Fibroblast of lung (primary cell): ENCODE measurements at regions not wholly inside any gene's neighbourhood (a gene's known extent, or its start where the extent isn't known, plus 50 kb on each side); places are given as distances from the start of the nearest gene placed in this dataset.

Experiments
- DNase-seq, 2 donors: peaks; one replicate each; pipeline versions ENCODE4 v3.0.0 to v3.0.0-alpha.2; 2010; ENCODE audit warnings: low read depth in 2 of 2
- H2AFZ ChIP-seq: 2 replicates; pipeline ENCODE4 v1.5.1; 2012; ENCODE audit warnings: low read length, control low read depth, inconsistent platforms
- H3K27ac ChIP-seq: 2 replicates; pipeline ENCODE4 v1.5.1; 2011; ENCODE audit warnings: low read length, control low read depth; ENCODE audit not compliant: insufficient read depth
- H3K27me3 ChIP-seq: 2 replicates; pipeline ENCODE4 v1.5.1; 2011; ENCODE audit warnings: mild to moderate bottlenecking, low read length; ENCODE audit not compliant: control insufficient read depth, insufficient read depth
- H3K36me3 ChIP-seq: 2 replicates; pipeline ENCODE4 v1.5.1; 2011; ENCODE audit warnings: low read length; ENCODE audit not compliant: control insufficient read depth, insufficient read depth
- H3K4me1 ChIP-seq: 2 replicates; pipeline ENCODE4 v1.5.1; 2011; ENCODE audit warnings: low read length; ENCODE audit not compliant: control insufficient read depth, insufficient read depth; ENCODE audit errors: extremely low read depth
- H3K4me2 ChIP-seq: 2 replicates; pipeline ENCODE4 v1.5.1; 2011; ENCODE audit warnings: low read length, control low read depth; ENCODE audit not compliant: insufficient read depth; ENCODE audit errors: extremely low read depth
- H3K4me3 ChIP-seq, 4 experiments: fragments of 200-600 bp in 1 of 4; sonication (generic) in 1 of 4; replicated peaks in 1 of 4; 2 replicates each; pipeline ENCODE4 v1.5.1; 2011 to 2016; ENCODE audit warnings: low read length in 4 of 4, low read depth in 3 of 4, mild to moderate bottlenecking in 3 of 4, control low read depth in 2 of 4, inconsistent platforms in 1 of 4, mixed read lengths in 1 of 4; ENCODE audit not compliant: insufficient read depth in 1 of 4; ENCODE audit errors: control extremely low read depth in 1 of 4
- H3K79me2 ChIP-seq: 2 replicates; pipeline ENCODE4 v1.5.1; 2012; ENCODE audit warnings: mild to moderate bottlenecking, low read length, inconsistent platforms; ENCODE audit not compliant: control insufficient read depth, insufficient read depth
- H3K9ac ChIP-seq: 2 replicates; pipeline ENCODE4 v1.5.1; 2011; ENCODE audit warnings: mild to moderate bottlenecking, low read length, control low read depth; ENCODE audit not compliant: insufficient read depth
- H3K9me3 ChIP-seq: 2 replicates; pipeline ENCODE4 v1.5.1; 2012; ENCODE audit warnings: low read depth, low read length; ENCODE audit not compliant: control insufficient read depth, insufficient read depth
- H4K20me1 ChIP-seq: 2 replicates; pipeline ENCODE4 v1.5.1; 2011; ENCODE audit warnings: low read length; ENCODE audit not compliant: control insufficient read depth, insufficient read depth; ENCODE audit errors: extremely low read depth
- CTCF ChIP-seq, 2 donors: IDR thresholded peaks in 1 of 2; conservative IDR thresholded peaks in 1 of 2; 1 replicate in 1 of 2; 2 replicates in 1 of 2; pipeline ENCODE4 v1.5.1; 2011 to 2012; ENCODE audit warnings: low read length in 2 of 2, control low read depth in 1 of 2, inconsistent platforms in 1 of 2, low read depth in 1 of 2, mild to moderate bottlenecking in 1 of 2
- EZH2 ChIP-seq: IDR thresholded peaks from 2 replicates; pipeline ENCODE4 v1.5.1; 2012; ENCODE audit warnings: low read length, control low read depth, mild to moderate bottlenecking; ENCODE audit errors: missing control alignments

- Histone ChIP-seq H3K4me1 (no peaks in the 10 kb centered on the region), H3K4me2 (no peak overlapping the region), H3K9me3 (no peaks in the 10 kb centered on the region), H2AFZ (no peak overlapping the region), H4K20me1 (no peaks in the 10 kb centered on the region), H3K79me2 (no peaks in the 10 kb centered on the region), H3K27ac (no peak overlapping the region), H3K27me3 (no peaks in the 10 kb centered on the region), H3K9ac (no peak overlapping the region), H3K36me3 (no peaks in the 10 kb centered on the region), H3K4me3 (no peak overlapping the region)
- no peak for TF ChIP-seq EZH2
- no peak for TF ChIP-seq CTCF (conservative IDR thresholded peaks at IDR 0.05 in 1 of 2, IDR thresholded peaks at IDR 0.05 in 1 of 2; ENCODE audit: low read depth in 1 of 2, low read length in 2 of 2)
- DNase-seq: no peak
Measured at GRCh38 chr3:139729300-139729699, 51.5 kb upstream of the NMNAT3 start.

GRCh38 chr3:139728414-139728813 lies 50.6 kb upstream of the NMNAT3 start:
- Histone ChIP-seq H2AFZ (no peak overlapping the region), H3K36me3 (no peaks in the 10 kb centered on the region), H3K4me1 (no peaks in the 10 kb centered on the region), H3K27ac (no peak overlapping the region), H3K79me2 (no peaks in the 10 kb centered on the region), H3K9me3 (no peaks in the 10 kb centered on the region), H3K4me2 (no peak overlapping the region), H3K4me3 (no peak overlapping the region), H4K20me1 (no peaks in the 10 kb centered on the region), H3K9ac (no peak overlapping the region), H3K27me3 (no peaks in the 10 kb centered on the region)
- TF ChIP-seq EZH2 (no peak), CTCF (conservative IDR thresholded peaks at IDR 0.05 in 1 of 2, IDR thresholded peaks at IDR 0.05 in 1 of 2; ENCODE audit: low read depth in 1 of 2, low read length in 2 of 2) (no peak)
- peak in 1 of 2 donors; percentile 24 for DNase-seq
